OCI-LY7 (cell line): ENCODE measurements at regions not wholly inside any gene's neighbourhood (a gene's known extent, or its start where the extent isn't known, plus 50 kb on each side); places are given as distances from the start of the nearest gene placed in this dataset.
"Not testable (repeated sequence)": the region's sequence is repeated elsewhere in the genome, so short reads cannot be mapped to it uniquely, and the experiment has no call there.

Experiments used
- BruUV-seq: library from RNA; stranded (reverse); fragments of 400-500 nt; replicated peaks from 2 replicates; lab custom pipeline; 2021; lab: Mats Ljungman, UMichigan
- CTCF ChIA-PET: fragments of 300-600 bp; sonication (Branson Sonifier 250); formaldehyde crosslinking; loops from one replicate; lab custom pipeline; 2022; ENCODE audit warnings: antibody characterized with exemption; ENCODE audit not compliant: unreplicated experiment; lab: Charles Lee
- POLR2A ChIA-PET: fragments of 300-600 bp; sonication (Branson Sonifier 250); formaldehyde crosslinking; loops from one replicate; lab custom pipeline; 2022; ENCODE audit warnings: antibody characterized with exemption; lab: Charles Lee
- DNase-seq: peaks from one replicate; pipeline ENCODE4 v3.0.0-alpha.2; 2015; ENCODE audit warnings: low spot score
- H2AFZ ChIP-seq: fragments of 200-600 bp; sonication (generic), shearing (Covaris generic); 2 replicates; pipeline ENCODE4 v1.6.1; 2014; ENCODE audit warnings: mild to moderate bottlenecking, antibody characterized with exemption, low read length, moderate library complexity
- H3K27ac ChIP-seq: fragments of 200-600 bp; sonication (generic); 2 replicates; pipeline ENCODE4 v1.5.1; 2014; ENCODE audit warnings: mixed run types, low read depth, mild to moderate bottlenecking, moderate library complexity, low read length, inconsistent platforms; ENCODE audit not compliant: poor library complexity, severe bottlenecking
- H3K36me3 ChIP-seq: fragments of 200-600 bp; sonication (generic); 2 replicates; pipeline ENCODE4 v1.6.1; 2014; ENCODE audit warnings: mild to moderate bottlenecking, antibody characterized with exemption, low read length, moderate library complexity, mixed read lengths; ENCODE audit not compliant: insufficient read depth
- H3K4me1 ChIP-seq: fragments of 200-600 bp; sonication (generic); 2 replicates; pipeline ENCODE4 v1.5.1; 2014; ENCODE audit warnings: mild to moderate bottlenecking, low read length; ENCODE audit not compliant: insufficient read depth, poor library complexity, severe bottlenecking
- H3K4me2 ChIP-seq: fragments of 200-600 bp; sonication (generic); 2 replicates; pipeline ENCODE4 v1.6.1; 2014; ENCODE audit warnings: mild to moderate bottlenecking, low read length
- H3K4me3 ChIP-seq: fragments of 200-600 bp; sonication (generic); 2 replicates; pipeline ENCODE4 v1.5.1; 2014; ENCODE audit warnings: mild to moderate bottlenecking, low read depth, low read length; ENCODE audit not compliant: poor library complexity, severe bottlenecking
- H3K79me2 ChIP-seq: fragments of 200-600 bp; sonication (generic); 2 replicates; pipeline ENCODE4 v1.6.1; 2016; ENCODE audit warnings: low read depth, mild to moderate bottlenecking, low read length, moderate library complexity, mixed read lengths; ENCODE audit not compliant: insufficient read depth
- H3K9me2 ChIP-seq: fragments of 200-600 bp; sonication (generic); 2 replicates; pipeline ENCODE4 v1.6.1; 2016; ENCODE audit warnings: mild to moderate bottlenecking, low read length, mixed read lengths; ENCODE audit not compliant: insufficient read depth
- H3K9me3 ChIP-seq: fragments of 200-600 bp; sonication (generic); 2 replicates; pipeline ENCODE4 v1.6.1; 2014; ENCODE audit warnings: mild to moderate bottlenecking, mixed run types, low read length, mixed read lengths
- H4K20me1 ChIP-seq: fragments of 200-600 bp; sonication (generic); 2 replicates; pipeline ENCODE4 v1.6.1; 2014; ENCODE audit warnings: mild to moderate bottlenecking, antibody characterized with exemption, low read length, moderate library complexity, mixed read lengths; ENCODE audit not compliant: insufficient read depth
- EZH2phosphoT487 ChIP-seq: fragments of 200-600 bp; sonication (generic); IDR thresholded peaks from 2 replicates; pipeline ENCODE4 v1.6.1; 2018; ENCODE audit warnings: low read depth, borderline replicate concordance, mild to moderate bottlenecking, mixed run types, antibody characterized with exemption, low read length, moderate library complexity, mixed read lengths
- intact Hi-C: fragments of 100-400 bp; cut with micrococcal nuclease; formaldehyde crosslinking; loops from one replicate; pipeline ENCODE4 v1.10.0; 2022; ENCODE audit not compliant: unreplicated experiment
- TF ChIP-seq, protein P1 (sequence below): fragments of 200-600 bp; sonication (generic); conservative IDR thresholded peaks from 2 replicates; pipeline ENCODE4 v1.5.1; 2014; ENCODE audit warnings: mild to moderate bottlenecking, antibody characterized with exemption, low read length, moderate library complexity, mixed read lengths

DNA sequence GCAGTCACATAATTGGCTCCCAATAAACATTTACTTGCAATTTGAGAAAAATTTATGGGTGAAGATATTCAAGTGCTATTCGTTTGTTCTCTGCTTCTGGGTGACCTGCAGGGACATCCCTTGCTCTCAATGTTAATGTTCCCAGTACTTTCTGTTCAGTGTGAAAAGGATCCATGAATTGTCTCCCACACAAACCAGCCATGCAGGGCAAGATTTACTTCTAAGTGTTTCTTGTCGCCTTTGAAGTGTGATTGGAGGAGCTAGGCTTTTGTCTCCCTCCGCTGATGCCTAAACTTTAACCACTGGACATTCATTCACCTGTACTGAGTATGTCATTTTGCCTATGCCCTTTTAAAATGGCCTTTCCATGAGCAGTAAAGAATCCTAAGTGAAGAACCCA, 66.4 kb upstream of the ADA2 start:
- no TSS peak for BruUV-seq
- DNase-seq, result no peak
- Histone ChIP-seq H3K4me3 (no peak overlapping the region), H3K4me1 (no peaks in the 10 kb centered on the region), H3K9me2 (no peaks in the 10 kb centered on the region), H3K4me2 (no peak overlapping the region), H3K27ac (no peak overlapping the region), H2AFZ (no peak overlapping the region), H3K36me3 (no peaks in the 10 kb centered on the region), H3K79me2 (no peaks in the 10 kb centered on the region), H4K20me1 (no peaks in the 10 kb centered on the region), H3K9me3 (no peaks in the 10 kb centered on the region)
- no peak for TF ChIP-seq EZH2phosphoT487
- TF ChIP-seq, protein P1, sequence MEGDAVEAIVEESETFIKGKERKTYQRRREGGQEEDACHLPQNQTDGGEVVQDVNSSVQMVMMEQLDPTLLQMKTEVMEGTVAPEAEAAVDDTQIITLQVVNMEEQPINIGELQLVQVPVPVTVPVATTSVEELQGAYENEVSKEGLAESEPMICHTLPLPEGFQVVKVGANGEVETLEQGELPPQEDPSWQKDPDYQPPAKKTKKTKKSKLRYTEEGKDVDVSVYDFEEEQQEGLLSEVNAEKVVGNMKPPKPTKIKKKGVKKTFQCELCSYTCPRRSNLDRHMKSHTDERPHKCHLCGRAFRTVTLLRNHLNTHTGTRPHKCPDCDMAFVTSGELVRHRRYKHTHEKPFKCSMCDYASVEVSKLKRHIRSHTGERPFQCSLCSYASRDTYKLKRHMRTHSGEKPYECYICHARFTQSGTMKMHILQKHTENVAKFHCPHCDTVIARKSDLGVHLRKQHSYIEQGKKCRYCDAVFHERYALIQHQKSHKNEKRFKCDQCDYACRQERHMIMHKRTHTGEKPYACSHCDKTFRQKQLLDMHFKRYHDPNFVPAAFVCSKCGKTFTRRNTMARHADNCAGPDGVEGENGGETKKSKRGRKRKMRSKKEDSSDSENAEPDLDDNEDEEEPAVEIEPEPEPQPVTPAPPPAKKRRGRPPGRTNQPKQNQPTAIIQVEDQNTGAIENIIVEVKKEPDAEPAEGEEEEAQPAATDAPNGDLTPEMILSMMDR, result no peak
- intact Hi-C loops, result no loop called here
- POLR2A ChIA-PET, result interaction anchor here (1.0 kb wide), 1 partner anchor 10 kb away, joined by 4 read pairs; no protein-coding TSS in a partner anchor
- CTCF ChIA-PET, result no interaction called here

DNA sequence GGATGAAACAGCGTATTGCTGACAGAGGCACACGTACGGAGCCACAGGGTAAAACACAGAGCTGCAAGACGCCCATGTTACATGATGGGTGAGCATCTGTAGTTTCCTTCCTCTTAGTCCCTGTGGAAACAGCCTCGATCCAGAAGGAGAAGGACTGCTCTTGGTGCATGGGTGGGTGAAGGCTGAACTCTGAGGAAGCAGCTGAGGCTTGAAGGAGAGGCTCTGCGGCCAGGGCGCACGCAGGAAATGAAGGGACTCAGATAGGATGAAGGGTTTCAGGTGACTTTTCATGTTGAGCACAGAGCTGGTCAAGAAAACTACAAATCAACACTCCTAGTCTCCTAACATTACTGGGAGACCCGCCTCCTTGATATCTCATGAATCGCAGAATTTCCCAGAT, 65.7 kb upstream of the ADA2 start:
- BruUV-seq, result no TSS peak
- intact Hi-C loops, result no loop called here
- Histone ChIP-seq H3K4me2 (no peak overlapping the region), H3K27ac (no peak overlapping the region), H4K20me1 (no peaks in the 10 kb centered on the region), H3K4me1 (no peaks in the 10 kb centered on the region), H2AFZ (no peak overlapping the region), H3K36me3 (no peaks in the 10 kb centered on the region), H3K9me2 (no peaks in the 10 kb centered on the region), H3K4me3 (no peak overlapping the region), H3K79me2 (no peaks in the 10 kb centered on the region), H3K9me3 (no peaks in the 10 kb centered on the region)
- POLR2A ChIA-PET, result interaction anchor here (1.0 kb wide), 1 partner anchor 10 kb away, joined by 4 read pairs; no protein-coding TSS in a partner anchor
- no peak for DNase-seq
- no peak for TF ChIP-seq EZH2phosphoT487
- TF ChIP-seq, protein P1, result no peak
- CTCF ChIA-PET, result interaction anchor here (0.6 kb wide), 1 partner anchor 69 kb away, joined by 5 read pairs; no protein-coding TSS in a partner anchor

DNA sequence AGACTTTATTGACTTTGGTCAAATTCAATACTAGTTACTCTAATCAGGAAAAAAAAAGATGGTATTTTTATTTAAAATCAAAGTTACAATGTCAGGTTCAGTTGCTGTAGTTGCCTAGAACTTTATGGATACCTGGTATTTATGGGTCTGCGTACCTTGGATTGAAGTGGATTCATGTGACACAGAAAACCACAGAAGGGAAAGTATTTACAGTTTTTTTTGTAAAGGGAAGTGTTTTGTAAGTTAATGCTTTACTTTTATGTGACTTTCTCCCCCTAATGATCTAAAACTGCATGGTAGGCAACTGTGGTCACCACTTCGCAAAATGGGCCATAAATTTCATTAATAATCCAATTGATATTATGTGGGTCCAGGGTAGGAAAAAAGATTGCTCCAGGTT, 65.2 kb upstream of the ADA2 start:
- no peak overlapping the region for H3K27ac ChIP-seq
- no peak for DNase-seq
- ChIA-PET POLR2A (no interaction called here), CTCF (interaction anchor here (0.6 kb wide), 1 partner anchor 68 kb away, joined by 5 read pairs; no protein-coding TSS in a partner anchor)
- H3K79me2 ChIP-seq, result no peaks in the 10 kb centered on the region
- H2AFZ ChIP-seq, result no peak overlapping the region
- no peak overlapping the region for H3K4me2 ChIP-seq
- H3K9me2 ChIP-seq, result no peaks in the 10 kb centered on the region
- intact Hi-C loops, result no loop called here
- H3K36me3 ChIP-seq, result no peaks in the 10 kb centered on the region
- BruUV-seq, result no TSS peak
- no peak for TF ChIP-seq EZH2phosphoT487
- TF ChIP-seq, protein P1, result no peak
- H3K4me1 ChIP-seq, result no peaks in the 10 kb centered on the region
- H4K20me1 ChIP-seq, result no peaks in the 10 kb centered on the region
- no peaks in the 10 kb centered on the region for H3K9me3 ChIP-seq
- H3K4me3 ChIP-seq, result no peak overlapping the region

DNA sequence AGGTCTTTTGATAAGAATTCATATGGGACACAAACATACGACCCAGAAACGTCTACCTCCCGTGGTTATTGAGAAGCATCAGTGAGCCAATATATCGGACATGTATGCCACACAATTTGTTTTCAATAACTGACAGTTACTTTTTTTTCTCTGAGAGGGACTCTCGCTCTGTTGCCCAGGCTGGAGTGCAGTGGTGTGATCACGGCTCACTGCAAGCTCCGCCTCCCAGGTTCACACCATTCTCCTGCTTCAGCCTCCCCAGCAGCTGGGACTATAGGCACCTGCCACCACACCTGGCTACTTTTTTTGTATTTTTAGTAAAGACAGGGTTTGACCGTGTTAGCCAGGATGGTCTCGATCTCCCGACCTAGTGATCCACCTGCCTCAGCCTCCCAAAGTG, 64.6 kb upstream of the ADA2 start:
- H3K4me1 ChIP-seq, H3K4me2 ChIP-seq, H3K36me3 ChIP-seq, POLR2A ChIA-PET, H3K4me3 ChIP-seq, intact Hi-C loops, BruUV-seq, H2AFZ ChIP-seq, H3K27ac ChIP-seq, DNase-seq, H3K79me2 ChIP-seq, H3K9me2 ChIP-seq, H4K20me1 ChIP-seq, H3K9me3 ChIP-seq, CTCF ChIA-PET: not testable (repeated sequence)
